ENCODE measurements at regions not wholly inside any gene's neighbourhood (a gene's known extent, or its start where the extent isn't known, plus 50 kb on each side); places are given as distances from the start of the nearest gene placed in this dataset.

GRCh38 chr17:70618641-70619040 lies 449.3 kb downstream of the KCNJ2 start:
- TF ChIP-seq CTCF (IDR thresholded peaks at IDR 0.05; ENCODE audit: low read length) (no peak), EZH2 (IDR thresholded peaks at IDR 0.05; ENCODE audit: borderline replicate concordance, low read length) (no peak)

Measured in OCI-LY1 (cell line).